Naive thymus-derived CD4-positive, alpha-beta T cell (primary cell): ENCODE measurements at regions not wholly inside any gene's neighbourhood (a gene's known extent, or its start where the extent isn't known, plus 50 kb on each side); places are given as distances from the start of the nearest gene placed in this dataset.

Source experiments
- ATAC-seq: fragments of 150-1000 bp; cut with Tn5 transposase; 2 replicates; pipeline ENCODE4 v1.10.0; 2021; ENCODE audit warnings: mild to moderate bottlenecking, moderate library complexity
- CTCF ChIA-PET: fragments of 350-600 bp; sonication (Branson Sonifier 250); formaldehyde crosslinking; loops from one replicate; lab custom pipeline; 2021; ENCODE audit warnings: antibody characterized with exemption; lab: Charles Lee
- POLR2A ChIA-PET: fragments of 350-600 bp; sonication (Branson Sonifier 250); formaldehyde crosslinking; loops from one replicate; lab custom pipeline; 2021; ENCODE audit warnings: antibody characterized with exemption, inconsistent platforms; lab: Charles Lee
- DNase-seq, 9 donors: peaks; one replicate each; pipeline versions ENCODE4 v3.0.0 to v3.0.0-alpha.2; 2020 to 2022; ENCODE audit warnings: mixed read lengths in 1 of 9
- H3K27ac ChIP-seq: one replicate; pipeline ENCODE4 v1.7.0; 2013; ENCODE audit warnings: mild to moderate bottlenecking, low read depth, low read length, moderate library complexity
- H3K27me3 ChIP-seq, 2 donors: one replicate each; pipeline ENCODE4 v1.7.0; 2013; ENCODE audit warnings: low read length in 2 of 2, mild to moderate bottlenecking in 2 of 2, moderate library complexity in 2 of 2; ENCODE audit not compliant: control insufficient read depth in 2 of 2, insufficient read depth in 2 of 2
- H3K36me3 ChIP-seq, 3 experiments: 1 replicate in 2 of 3; 2 replicates in 1 of 3; pipeline ENCODE4 v1.7.0; 2013; ENCODE audit warnings: low read length in 3 of 3, mild to moderate bottlenecking in 3 of 3, moderate library complexity in 1 of 3; ENCODE audit not compliant: insufficient read depth in 3 of 3, control insufficient read depth in 2 of 3
- H3K4me1 ChIP-seq, 2 donors: one replicate each; pipeline ENCODE4 v1.7.0; 2013; ENCODE audit warnings: low read length in 2 of 2, mild to moderate bottlenecking in 2 of 2, moderate library complexity in 1 of 2; ENCODE audit not compliant: control insufficient read depth in 2 of 2, insufficient read depth in 2 of 2
- H3K4me3 ChIP-seq: 2 replicates; pipeline ENCODE4 v1.7.0; 2013; ENCODE audit warnings: mild to moderate bottlenecking, low read length
- H3K9me3 ChIP-seq, 3 experiments: 1 replicate in 2 of 3; 2 replicates in 1 of 3; pipeline ENCODE4 v1.7.0; 2013; ENCODE audit warnings: low read length in 3 of 3; ENCODE audit not compliant: control insufficient read depth in 2 of 3
- H3K27ac Mint-ChIP-seq, 9 donors: one replicate each; pipeline ENCODE4 v1.8.0; 2020 to 2022; ENCODE audit warnings: mixed read lengths in 9 of 9, mild to moderate bottlenecking in 8 of 9, moderate library complexity in 5 of 9, inconsistent platforms in 2 of 9
- H3K27me3 Mint-ChIP-seq, 5 donors: one replicate each; pipeline ENCODE4 v1.8.0; 2021 to 2022; ENCODE audit warnings: mixed read lengths in 5 of 5, mild to moderate bottlenecking in 1 of 5
- H3K36me3 Mint-ChIP-seq, 5 donors: one replicate each; pipeline ENCODE4 v1.8.0; 2020 to 2022; ENCODE audit warnings: mixed read lengths in 5 of 5, mild to moderate bottlenecking in 3 of 5, inconsistent platforms in 1 of 5
- H3K4me1 Mint-ChIP-seq, 7 donors: one replicate each; pipeline ENCODE4 v1.8.0; 2020 to 2022; ENCODE audit warnings: mixed read lengths in 7 of 7, mild to moderate bottlenecking in 3 of 7, inconsistent platforms in 1 of 7
- H3K4me3 Mint-ChIP-seq, 10 donors: one replicate each; pipeline ENCODE4 v1.8.0; 2020 to 2022; ENCODE audit warnings: mild to moderate bottlenecking in 10 of 10, mixed read lengths in 10 of 10, moderate library complexity in 6 of 10, inconsistent platforms in 2 of 10
- H3K9me3 Mint-ChIP-seq, 11 donors: one replicate each; pipeline ENCODE4 v1.8.0; 2020 to 2022; ENCODE audit warnings: mixed read lengths in 11 of 11, mild to moderate bottlenecking in 4 of 11, inconsistent platforms in 1 of 11, moderate library complexity in 1 of 11
- intact Hi-C, 2 donors: fragments of 100-400 bp; cut with micrococcal nuclease; formaldehyde crosslinking; loops; one replicate each; pipeline ENCODE4 v1.15.1; 2023

DNA sequence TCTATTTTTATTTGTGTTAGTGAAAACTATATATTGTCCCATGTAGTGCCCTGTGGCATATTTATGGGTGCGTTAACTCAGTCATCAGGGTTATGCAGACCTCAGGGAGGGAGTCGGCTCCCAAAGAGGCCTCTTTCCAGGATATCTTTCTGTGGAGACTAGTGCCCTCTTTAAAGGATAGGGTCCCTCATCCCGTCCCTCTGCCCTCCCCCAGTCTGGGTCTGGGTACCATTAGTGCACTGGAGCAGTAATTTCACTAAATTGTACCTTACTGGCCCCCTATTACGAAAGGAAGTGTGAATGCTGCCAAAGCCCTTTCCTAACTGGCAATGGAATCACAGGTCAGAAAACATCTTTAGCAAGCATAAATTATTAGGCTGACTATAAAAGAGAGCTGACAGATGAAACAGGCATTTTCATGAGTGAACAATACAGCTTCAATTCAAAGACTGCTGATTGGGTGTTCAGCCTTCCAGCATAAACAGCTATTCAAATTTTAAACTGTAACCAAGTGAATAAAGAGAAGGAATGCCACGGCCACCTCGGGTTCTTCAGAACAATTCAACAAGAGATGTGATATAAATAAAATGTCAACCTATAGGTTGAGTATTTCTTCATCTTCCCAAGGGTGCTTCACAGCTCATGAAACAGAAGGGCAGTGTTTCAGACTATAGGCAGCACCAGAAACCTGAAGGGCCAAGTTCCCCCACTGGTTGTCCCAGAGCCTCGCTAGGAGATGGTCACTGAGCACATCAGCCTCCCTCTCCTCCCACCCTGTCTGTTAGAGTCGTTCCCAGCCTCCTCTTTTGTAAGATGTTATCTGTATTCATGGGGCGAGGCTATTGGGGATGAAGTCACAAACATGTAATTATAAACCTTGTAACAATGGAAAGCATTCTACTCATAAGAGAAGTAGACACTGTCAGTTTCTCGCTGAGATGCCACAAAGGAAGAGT lies 318.7 kb downstream of the TMEM161B start:
- CTCF ChIA-PET, result no interaction called here

DNA sequence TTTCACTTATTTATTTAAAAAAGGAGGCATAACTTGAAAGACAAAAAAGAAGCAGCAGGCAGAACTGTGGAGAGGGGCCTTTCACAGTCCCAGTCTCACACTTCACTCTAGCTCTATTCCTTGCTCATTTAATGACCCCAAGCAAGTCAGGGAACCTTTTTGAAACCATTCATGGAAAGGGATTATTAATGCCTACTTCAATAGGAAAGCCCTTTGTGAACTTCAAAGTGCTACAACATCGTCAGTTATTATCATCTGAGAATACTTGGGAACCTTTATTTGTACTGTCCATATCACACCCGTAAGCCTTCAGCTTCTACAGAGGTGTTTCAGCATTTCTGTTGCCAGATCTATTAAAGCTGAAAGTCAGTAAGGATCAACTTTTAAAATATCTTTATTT lies 320.2 kb downstream of the TMEM161B start:
- no peak overlapping the region for H3K27ac Mint-ChIP-seq
- H3K9me3 ChIP-seq, result no peaks in the 10 kb centered on the region
- no peak overlapping the region for H3K4me3 Mint-ChIP-seq
- H3K27me3 Mint-ChIP-seq, result peaks cover 0 to 9% (median 6%) of the 10 kb centered on the region in 5 donors
- DNase-seq (no peak), ATAC-seq (no peak)
- ChIA-PET POLR2A (no interaction called here), CTCF (no interaction called here)
- H3K36me3 Mint-ChIP-seq, result no peaks in the 10 kb centered on the region
- H3K27ac ChIP-seq, result no peak overlapping the region
- H3K36me3 ChIP-seq, result no peaks in the 10 kb centered on the region
- H3K4me3 ChIP-seq, result no peak overlapping the region
- H3K4me1 Mint-ChIP-seq, result no peaks in the 10 kb centered on the region
- H3K4me1 ChIP-seq, result no peaks in the 10 kb centered on the region
- H3K27me3 ChIP-seq, result no peaks in the 10 kb centered on the region
- peaks cover 0 to 7% (median 0%) of the 10 kb centered on the region in 11 donors for H3K9me3 Mint-ChIP-seq
- intact Hi-C loops, result no loop called here

More for the DNA sequence above, 318.7 kb downstream of the TMEM161B start:
- ATAC-seq, result no peak
- H3K9me3 Mint-ChIP-seq, result peaks cover 0 to 15% (median 0%) of the 10 kb centered on the region in 11 donors
- H3K27me3 Mint-ChIP-seq, result peaks cover 0 to 11% (median 6%) of the 10 kb centered on the region in 5 donors
- DNase-seq, result no peak
- H3K36me3 Mint-ChIP-seq, result no peaks in the 10 kb centered on the region
- Histone ChIP-seq H3K27ac (no peak overlapping the region), H3K27me3 (peaks cover 0 to 5% of the 10 kb centered on the region in 2 donors), H3K9me3 (no peaks in the 10 kb centered on the region), H3K4me1 (no peaks in the 10 kb centered on the region), H3K4me3 (no peak overlapping the region), H3K36me3 (no peaks in the 10 kb centered on the region)
- intact Hi-C loops, result no loop called here
- no peaks in the 10 kb centered on the region for H3K4me1 Mint-ChIP-seq
- no peak overlapping the region for H3K27ac Mint-ChIP-seq
- no peak overlapping the region for H3K4me3 Mint-ChIP-seq
- POLR2A ChIA-PET, result no interaction called here

DNA sequence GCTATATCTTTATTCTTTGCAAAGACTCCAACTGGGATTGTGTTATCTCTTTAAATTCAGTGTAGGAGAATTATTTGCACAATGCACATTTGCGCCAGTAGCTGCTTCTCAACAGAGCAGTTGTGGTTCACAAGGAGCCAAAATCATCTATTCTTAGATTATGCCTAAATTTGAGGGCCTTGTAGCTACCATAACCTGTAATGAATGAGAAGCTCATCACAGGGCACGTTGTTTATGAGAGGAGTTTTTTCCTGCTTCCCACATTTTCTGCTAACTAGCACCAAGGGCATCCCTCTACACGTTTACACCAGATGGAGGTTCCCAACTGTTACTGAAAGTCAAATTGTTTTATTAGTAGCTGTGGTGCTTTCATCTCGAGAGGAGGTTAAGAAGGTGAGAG lies 322.4 kb downstream of the TMEM161B start:
- Histone ChIP-seq H3K27me3 (no peaks in the 10 kb centered on the region), H3K36me3 (no peaks in the 10 kb centered on the region), H3K4me1 (no peaks in the 10 kb centered on the region), H3K9me3 (no peaks in the 10 kb centered on the region), H3K27ac (no peak overlapping the region), H3K4me3 (no peak overlapping the region)
- DNase-seq (no peak), ATAC-seq (no peak)
- no peaks in the 10 kb centered on the region for H3K36me3 Mint-ChIP-seq
- H3K4me3 Mint-ChIP-seq, result no peak overlapping the region
- peaks cover 0 to 9% (median 4%) of the 10 kb centered on the region in 5 donors for H3K27me3 Mint-ChIP-seq
- ChIA-PET CTCF (no interaction called here), POLR2A (no interaction called here)
- H3K27ac Mint-ChIP-seq, result no peak overlapping the region
- peaks cover 0 to 7% (median 0%) of the 10 kb centered on the region in 11 donors for H3K9me3 Mint-ChIP-seq
- intact Hi-C loops, result no loop called here
- no peaks in the 10 kb centered on the region for H3K4me1 Mint-ChIP-seq

DNA sequence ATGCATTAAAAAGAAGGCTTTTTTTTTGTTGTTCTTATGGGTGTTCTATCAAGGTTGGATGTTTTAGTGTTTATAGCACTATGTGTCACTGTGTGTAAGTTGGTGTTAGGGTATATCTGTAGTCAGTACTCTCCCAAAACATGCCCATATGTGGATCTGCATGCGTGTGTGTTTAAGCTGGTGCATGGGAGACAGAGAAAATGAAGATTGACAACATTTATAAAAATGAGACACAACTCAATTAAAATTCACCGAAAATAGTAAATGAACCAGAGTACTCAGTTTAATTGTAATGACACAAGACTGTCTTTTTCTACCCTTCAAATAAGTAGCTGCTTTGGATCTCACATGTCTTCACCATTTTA lies 323.4 kb downstream of the TMEM161B start:
- Histone ChIP-seq H3K27ac (no peak overlapping the region), H3K27me3 (no peaks in the 10 kb centered on the region), H3K4me3 (no peak overlapping the region), H3K4me1 (no peaks in the 10 kb centered on the region), H3K36me3 (no peaks in the 10 kb centered on the region), H3K9me3 (no peaks in the 10 kb centered on the region)
- no peak overlapping the region for H3K27ac Mint-ChIP-seq
- POLR2A ChIA-PET, result no interaction called here
- peaks cover 0 to 7% (median 0%) of the 10 kb centered on the region in 11 donors for H3K9me3 Mint-ChIP-seq
- DNase-seq (no peak), ATAC-seq (no peak)
- no peak overlapping the region for H3K4me3 Mint-ChIP-seq
- H3K27me3 Mint-ChIP-seq, result peaks cover 0 to 9% (median 4%) of the 10 kb centered on the region in 5 donors
- H3K36me3 Mint-ChIP-seq, result no peaks in the 10 kb centered on the region
- H3K4me1 Mint-ChIP-seq, result no peaks in the 10 kb centered on the region
- intact Hi-C loops, result no loop called here
- CTCF ChIA-PET, result no interaction called here

DNA sequence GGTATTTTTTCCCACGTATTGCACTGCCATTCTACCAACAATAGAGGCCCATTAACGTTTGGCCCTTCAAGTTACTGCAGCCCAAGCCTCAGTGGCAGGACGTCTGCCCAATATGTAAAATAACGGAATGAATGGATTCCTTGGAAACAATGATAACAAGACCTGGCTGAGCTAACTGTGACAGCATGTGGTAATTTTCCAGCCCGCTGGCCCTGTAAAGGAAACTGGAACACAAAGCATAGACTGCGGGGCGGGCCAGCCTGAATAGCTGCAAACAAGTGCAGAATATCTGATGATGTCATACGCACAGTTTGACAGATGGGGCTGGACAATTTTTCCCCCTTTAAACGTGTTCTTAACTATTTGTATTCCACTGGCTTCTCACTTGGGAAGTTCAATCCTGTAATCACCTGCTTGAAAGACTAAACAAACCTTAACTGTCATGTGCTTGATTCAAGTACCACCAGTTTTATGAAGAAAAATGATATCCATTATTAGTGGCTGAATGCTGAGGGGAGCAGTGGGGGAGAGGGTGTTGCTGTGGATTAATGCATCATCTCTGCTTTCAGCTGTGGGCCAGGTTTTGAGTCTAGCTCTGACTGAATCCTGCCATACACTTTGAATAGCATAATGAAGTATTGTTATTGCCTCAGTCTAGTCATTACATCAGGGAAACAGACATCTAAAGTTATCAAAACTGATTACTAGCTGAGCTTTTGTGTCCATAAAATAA lies 323.9 kb downstream of the TMEM161B start:
- peaks cover 0 to 7% (median 0%) of the 10 kb centered on the region in 11 donors for H3K9me3 Mint-ChIP-seq
- CTCF ChIA-PET, result no interaction called here
- H3K36me3 Mint-ChIP-seq, result no peaks in the 10 kb centered on the region
- no peaks in the 10 kb centered on the region for H3K9me3 ChIP-seq
- DNase-seq, result no peak
- no peaks in the 10 kb centered on the region for H3K27me3 ChIP-seq
- POLR2A ChIA-PET, result no interaction called here
- H3K27me3 Mint-ChIP-seq, result peaks cover 0 to 9% (median 4%) of the 10 kb centered on the region in 5 donors
- H3K27ac Mint-ChIP-seq, result no peak overlapping the region
- intact Hi-C loops, result no loop called here
- no peak for ATAC-seq
- H3K4me1 ChIP-seq, result no peaks in the 10 kb centered on the region
- H3K4me3 Mint-ChIP-seq, result no peak overlapping the region
- H3K4me1 Mint-ChIP-seq, result no peaks in the 10 kb centered on the region
- H3K27ac ChIP-seq, result no peak overlapping the region
- no peaks in the 10 kb centered on the region for H3K36me3 ChIP-seq
- no peak overlapping the region for H3K4me3 ChIP-seq

DNA sequence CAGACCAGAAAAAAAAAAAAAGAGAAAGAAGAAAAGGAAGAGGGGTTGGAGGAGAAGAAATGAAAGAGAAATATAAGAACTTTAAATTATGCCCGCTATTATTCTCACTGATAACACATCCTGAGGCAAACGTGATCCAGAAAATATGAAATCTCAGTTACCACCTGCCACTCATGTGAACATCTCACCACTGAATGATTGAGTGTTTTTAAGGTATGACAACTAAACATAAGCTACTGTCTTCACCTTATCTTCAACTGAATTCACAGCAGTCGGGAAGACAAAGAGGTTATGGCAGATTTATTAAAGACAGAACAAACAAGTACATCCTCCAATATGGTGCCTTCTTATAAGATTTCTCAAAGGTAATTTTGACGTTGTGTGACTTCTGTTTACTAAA lies 327.9 kb downstream of the TMEM161B start:
- intact Hi-C loops, result no loop called here
- no peak overlapping the region for H3K4me3 ChIP-seq
- no peak for DNase-seq
- H3K4me1 ChIP-seq, result no peaks in the 10 kb centered on the region
- H3K9me3 ChIP-seq, result no peaks in the 10 kb centered on the region
- peaks cover 0 to 6% (median 0%) of the 10 kb centered on the region in 11 donors for H3K9me3 Mint-ChIP-seq
- CTCF ChIA-PET, result no interaction called here
- no peak for ATAC-seq
- no peaks in the 10 kb centered on the region for H3K4me1 Mint-ChIP-seq
- POLR2A ChIA-PET, result no interaction called here
- H3K27me3 ChIP-seq, result no peaks in the 10 kb centered on the region
- H3K36me3 ChIP-seq, result no peaks in the 10 kb centered on the region
- no peak overlapping the region for H3K27ac ChIP-seq
- no peaks in the 10 kb centered on the region for H3K36me3 Mint-ChIP-seq
- no peak overlapping the region for H3K4me3 Mint-ChIP-seq
- H3K27ac Mint-ChIP-seq, result no peak overlapping the region
- H3K27me3 Mint-ChIP-seq, result peaks cover 0 to 9% (median 4%) of the 10 kb centered on the region in 5 donors
